Calu3 (cell line): ENCODE measurements at regions not wholly inside any gene's neighbourhood (a gene's known extent, or its start where the extent isn't known, plus 50 kb on each side); places are given as distances from the start of the nearest gene placed in this dataset.

Experiments
- BruUV-seq: library from RNA; stranded (reverse); fragments of 400-500 nt; replicated peaks from 2 replicates; lab custom pipeline; 2021; lab: Mats Ljungman, UMichigan
- CTCF ChIA-PET: fragments of 300-600 bp; sonication (Branson Sonifier 250); formaldehyde crosslinking; loops from one replicate; lab custom pipeline; 2022; ENCODE audit warnings: antibody characterized with exemption; lab: Charles Lee
- DNase-seq: peaks from one replicate; pipeline ENCODE4 v3.0.0; 2022
- H3K27ac Mint-ChIP-seq: one replicate; pipeline ENCODE4 v1.8.0; 2022; ENCODE audit warnings: mixed read lengths; ENCODE audit not compliant: unreplicated experiment
- H3K27me3 Mint-ChIP-seq: one replicate; pipeline ENCODE4 v1.8.0; 2022; ENCODE audit warnings: mixed read lengths; ENCODE audit not compliant: unreplicated experiment
- H3K36me3 Mint-ChIP-seq: one replicate; pipeline ENCODE4 v1.8.0; 2022; ENCODE audit warnings: mild to moderate bottlenecking, moderate library complexity, mixed read lengths; ENCODE audit not compliant: insufficient read depth, unreplicated experiment
- H3K4me1 Mint-ChIP-seq: one replicate; pipeline ENCODE4 v1.8.0; 2022; ENCODE audit warnings: mild to moderate bottlenecking, low read depth, mixed read lengths; ENCODE audit not compliant: unreplicated experiment
- H3K4me3 Mint-ChIP-seq: one replicate; pipeline ENCODE4 v1.8.0; 2022; ENCODE audit warnings: mild to moderate bottlenecking, low read depth, moderate library complexity, mixed read lengths; ENCODE audit not compliant: unreplicated experiment
- H3K9me3 Mint-ChIP-seq: one replicate; pipeline ENCODE4 v1.8.0; 2022; ENCODE audit warnings: low read depth, mixed read lengths; ENCODE audit not compliant: unreplicated experiment
- CTCF ChIP-seq: fragments of 200-600 bp; IDR thresholded peaks from one replicate; pipeline ENCODE4 v1.8.0; 2022; ENCODE audit warnings: antibody characterized with exemption; ENCODE audit not compliant: unreplicated experiment
- intact Hi-C: fragments of 100-400 bp; cut with micrococcal nuclease; formaldehyde crosslinking; loops from one replicate; pipeline ENCODE4 v1.10.0; 2022; ENCODE audit not compliant: unreplicated experiment

GRCh38 chr14:76311079-76311758, 64.7 kb upstream of the ESRRB start:
- TF ChIP-seq CTCF, result no peak
- Mint-ChIP-seq H3K9me3 (no peaks in the 10 kb centered on the region), H3K4me1 (no peaks in the 10 kb centered on the region), H3K36me3 (no peaks in the 10 kb centered on the region), H3K27ac (no peak overlapping the region), H3K27me3 (peaks cover 36% of the 10 kb centered on the region), H3K4me3 (no peak overlapping the region)
- CTCF ChIA-PET, result interaction anchor here (0.7 kb wide), 3 partner anchors 20 to 777 kb away, joined by 3 to 4 read pairs (median 4); no protein-coding TSS in a partner anchor
- DNase-seq, result no peak
- no TSS peak for BruUV-seq
- intact Hi-C loops, result no loop called here

- Mint-ChIP-seq H3K9me3 (no peaks in the 10 kb centered on the region), H3K4me1 (no peaks in the 10 kb centered on the region), H3K27ac (no peak overlapping the region), H3K27me3 (peaks cover 48% of the 10 kb centered on the region), H3K36me3 (no peaks in the 10 kb centered on the region), H3K4me3 (no peak overlapping the region)
- DNase-seq, result no peak
- BruUV-seq, result no TSS peak
- TF ChIP-seq CTCF, result no peak
- CTCF ChIA-PET, result interaction anchor here (0.7 kb wide), 1 partner anchor 201 kb away, joined by 4 read pairs; no protein-coding TSS in a partner anchor
- intact Hi-C loops, result no loop called here
Measured at GRCh38 chr14:76312821-76313220, 63.1 kb upstream of the ESRRB start.

- Mint-ChIP-seq H3K4me3 (no peak overlapping the region), H3K27ac (no peak overlapping the region), H3K4me1 (no peaks in the 10 kb centered on the region), H3K9me3 (no peaks in the 10 kb centered on the region), H3K36me3 (no peaks in the 10 kb centered on the region), H3K27me3 (peaks cover 48% of the 10 kb centered on the region)
- CTCF ChIA-PET, result interaction anchor here (0.7 kb wide), 1 partner anchor 202 kb away, joined by 4 read pairs; no protein-coding TSS in a partner anchor
- no peak for DNase-seq
- no TSS peak for BruUV-seq
- no peak for TF ChIP-seq CTCF
- intact Hi-C loops, result no loop called here
Measured at GRCh38 chr14:76313303-76313702, 62.6 kb upstream of the ESRRB start.

- Mint-ChIP-seq H3K27me3 (peaks cover 48% of the 10 kb centered on the region), H3K36me3 (no peaks in the 10 kb centered on the region), H3K4me3 (no peak overlapping the region), H3K9me3 (no peaks in the 10 kb centered on the region), H3K4me1 (no peaks in the 10 kb centered on the region), H3K27ac (no peak overlapping the region)
- DNase-seq, result no peak
- BruUV-seq, result no TSS peak
- TF ChIP-seq CTCF, result no peak
- CTCF ChIA-PET, result no interaction called here
- intact Hi-C loops, result no loop called here
Measured at GRCh38 chr14:76313852-76314251, 62.1 kb upstream of the ESRRB start.
